Osteoblast (primary cell): ENCODE measurements at regions not wholly inside any gene's neighbourhood (a gene's known extent, or its start where the extent isn't known, plus 50 kb on each side); places are given as distances from the start of the nearest gene placed in this dataset.

ENCODE experiments used
- DNase-seq: peaks from one replicate; pipeline ENCODE4 v3.0.0; 2011; ENCODE audit warnings: low spot score, mixed read lengths; ENCODE audit not compliant: insufficient read length; ENCODE audit errors: missing footprints
- H2AFZ ChIP-seq: 2 replicates; pipeline ENCODE4 v1.6.0; 2011; ENCODE audit warnings: mild to moderate bottlenecking, low read length
- H3K27ac ChIP-seq: 2 replicates; pipeline ENCODE4 v1.5.1; 2011; ENCODE audit warnings: mild to moderate bottlenecking, low read depth, low read length, moderate library complexity
- H3K27me3 ChIP-seq: 2 replicates; pipeline ENCODE4 v1.6.0; 2012; ENCODE audit warnings: mild to moderate bottlenecking, control low read depth, inconsistent platforms, low read length, moderate library complexity; ENCODE audit not compliant: insufficient read depth
- H3K36me3 ChIP-seq: 2 replicates; pipeline ENCODE4 v1.5.1; 2011; ENCODE audit warnings: mild to moderate bottlenecking, low read length, control low read depth, moderate library complexity; ENCODE audit not compliant: insufficient read depth
- H3K4me1 ChIP-seq: 2 replicates; pipeline ENCODE4 v1.5.1; 2011; ENCODE audit warnings: mild to moderate bottlenecking, low read length, control low read depth, moderate library complexity; ENCODE audit not compliant: insufficient read depth
- H3K4me2 ChIP-seq: 2 replicates; pipeline ENCODE4 v1.6.0; 2011; ENCODE audit warnings: mild to moderate bottlenecking, low read length; ENCODE audit not compliant: insufficient read depth
- H3K4me3 ChIP-seq: fragments of 200-600 bp; sonication (generic); 3 replicates; pipeline ENCODE4 v1.5.1; 2012; ENCODE audit warnings: mild to moderate bottlenecking, low read length, inconsistent platforms; ENCODE audit not compliant: insufficient read depth
- H3K79me2 ChIP-seq: 2 replicates; pipeline ENCODE4 v1.6.0; 2012; ENCODE audit warnings: mild to moderate bottlenecking, low read length, control low read depth, inconsistent platforms; ENCODE audit not compliant: insufficient read depth
- H3K9me3 ChIP-seq: 2 replicates; pipeline ENCODE4 v1.5.1; 2011; ENCODE audit warnings: low read depth, low read length, control low read depth
- H4K20me1 ChIP-seq: 2 replicates; pipeline ENCODE4 v1.6.0; 2012; ENCODE audit warnings: mild to moderate bottlenecking, low read length, control low read depth; ENCODE audit not compliant: insufficient read depth
- TF ChIP-seq, protein P1 (sequence below): IDR thresholded peaks from 2 replicates; pipeline ENCODE4 v1.5.1; 2011; ENCODE audit warnings: mild to moderate bottlenecking, low read depth, low read length, moderate library complexity; ENCODE audit errors: extremely low read depth

GRCh38 chr5:77569409-77569808 lies 69.1 kb downstream of the OTP start:
- TF ChIP-seq, protein P1, sequence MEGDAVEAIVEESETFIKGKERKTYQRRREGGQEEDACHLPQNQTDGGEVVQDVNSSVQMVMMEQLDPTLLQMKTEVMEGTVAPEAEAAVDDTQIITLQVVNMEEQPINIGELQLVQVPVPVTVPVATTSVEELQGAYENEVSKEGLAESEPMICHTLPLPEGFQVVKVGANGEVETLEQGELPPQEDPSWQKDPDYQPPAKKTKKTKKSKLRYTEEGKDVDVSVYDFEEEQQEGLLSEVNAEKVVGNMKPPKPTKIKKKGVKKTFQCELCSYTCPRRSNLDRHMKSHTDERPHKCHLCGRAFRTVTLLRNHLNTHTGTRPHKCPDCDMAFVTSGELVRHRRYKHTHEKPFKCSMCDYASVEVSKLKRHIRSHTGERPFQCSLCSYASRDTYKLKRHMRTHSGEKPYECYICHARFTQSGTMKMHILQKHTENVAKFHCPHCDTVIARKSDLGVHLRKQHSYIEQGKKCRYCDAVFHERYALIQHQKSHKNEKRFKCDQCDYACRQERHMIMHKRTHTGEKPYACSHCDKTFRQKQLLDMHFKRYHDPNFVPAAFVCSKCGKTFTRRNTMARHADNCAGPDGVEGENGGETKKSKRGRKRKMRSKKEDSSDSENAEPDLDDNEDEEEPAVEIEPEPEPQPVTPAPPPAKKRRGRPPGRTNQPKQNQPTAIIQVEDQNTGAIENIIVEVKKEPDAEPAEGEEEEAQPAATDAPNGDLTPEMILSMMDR = no peak
- H3K9me3 ChIP-seq = no peaks in the 10 kb centered on the region
- H3K27ac ChIP-seq = no peak overlapping the region
- H3K36me3 ChIP-seq = no peaks in the 10 kb centered on the region
- no peak overlapping the region for H2AFZ ChIP-seq
- DNase-seq = no peak
- no peak overlapping the region for H3K4me3 ChIP-seq
- peaks cover 21% of the 10 kb centered on the region for H3K27me3 ChIP-seq
- no peaks in the 10 kb centered on the region for H3K4me1 ChIP-seq
- H4K20me1 ChIP-seq = no peaks in the 10 kb centered on the region
- no peak overlapping the region for H3K4me2 ChIP-seq
- H3K79me2 ChIP-seq = no peaks in the 10 kb centered on the region

- no peak overlapping the region for H3K27ac ChIP-seq
- TF ChIP-seq, protein P1 = no peak
- no peaks in the 10 kb centered on the region for H4K20me1 ChIP-seq
- DNase-seq = no peak
- no peaks in the 10 kb centered on the region for H3K36me3 ChIP-seq
- no peak overlapping the region for H3K4me3 ChIP-seq
- H3K9me3 ChIP-seq = no peaks in the 10 kb centered on the region
- H3K79me2 ChIP-seq = no peaks in the 10 kb centered on the region
- H3K4me1 ChIP-seq = no peaks in the 10 kb centered on the region
- peaks cover 21% of the 10 kb centered on the region for H3K27me3 ChIP-seq
- no peak overlapping the region for H2AFZ ChIP-seq
- H3K4me2 ChIP-seq = no peak overlapping the region
Measured at GRCh38 chr5:77568555-77568954, 70.0 kb downstream of the OTP start.

- no peaks in the 10 kb centered on the region for H3K4me1 ChIP-seq
- no peak overlapping the region for H3K4me2 ChIP-seq
- H3K79me2 ChIP-seq = no peaks in the 10 kb centered on the region
- H3K4me3 ChIP-seq = no peak overlapping the region
- H2AFZ ChIP-seq = no peak overlapping the region
- H3K36me3 ChIP-seq = no peaks in the 10 kb centered on the region
- H3K27ac ChIP-seq = no peak overlapping the region
- TF ChIP-seq, protein P1 = no peak
- peaks cover 25% of the 10 kb centered on the region for H3K27me3 ChIP-seq
- no peaks in the 10 kb centered on the region for H3K9me3 ChIP-seq
- H4K20me1 ChIP-seq = no peaks in the 10 kb centered on the region
- no peak for DNase-seq
Measured at GRCh38 chr5:77568082-77568481, 70.4 kb downstream of the OTP start.

DNA sequence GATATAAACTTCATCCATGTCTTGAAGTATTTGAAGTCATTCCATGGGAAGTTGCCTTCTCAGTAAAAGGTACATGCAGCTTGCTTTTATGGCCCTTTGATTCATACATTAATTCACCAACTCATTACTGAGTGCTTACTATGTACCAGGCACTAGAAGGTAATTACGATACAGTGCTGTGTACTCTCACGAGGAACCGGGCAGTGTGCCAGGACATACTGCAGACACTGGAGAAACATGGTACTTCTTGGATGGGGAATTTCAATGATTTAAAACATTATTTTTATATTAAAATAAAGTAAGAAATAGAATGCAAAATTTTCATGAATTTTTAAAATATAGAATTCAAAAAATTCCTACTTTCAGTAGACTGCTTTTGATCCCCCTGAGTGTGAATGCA lies 71.4 kb upstream of the WDR41 start:
- TF ChIP-seq, protein P1 = no peak
- Histone ChIP-seq H3K27me3 (peaks cover 27% of the 10 kb centered on the region), H4K20me1 (no peaks in the 10 kb centered on the region), H3K9me3 (no peaks in the 10 kb centered on the region), H3K27ac (no peak overlapping the region), H3K4me3 (no peak overlapping the region), H3K79me2 (no peaks in the 10 kb centered on the region), H3K4me2 (no peak overlapping the region), H2AFZ (no peak overlapping the region), H3K4me1 (no peaks in the 10 kb centered on the region), H3K36me3 (no peaks in the 10 kb centered on the region)
- no peak for DNase-seq
